ENCODE measurements at regions not wholly inside any gene's neighbourhood (a gene's known extent, or its start where the extent isn't known, plus 50 kb on each side); places are given as distances from the start of the nearest gene placed in this dataset.

GRCh38 chr3:55218577-55218976, 268.5 kb downstream of the WNT5A start:
- DNase-seq, result no peak

- DNase-seq, result no peak
Observed at GRCh38 chr3:55207744-55208143, 279.4 kb downstream of the WNT5A start.

- DNase-seq, result no peak
Observed at GRCh38 chr3:55205990-55206389, 278.1 kb upstream of the LRTM1 start.

GRCh38 chr3:55204417-55204816, 276.6 kb upstream of the LRTM1 start:
- no peak for DNase-seq

GRCh38 chr3:55203546-55203945, 275.7 kb upstream of the LRTM1 start:
- no peak for DNase-seq

- DNase-seq, result no peak
Observed at GRCh38 chr3:55203006-55203405, 275.1 kb upstream of the LRTM1 start.

GRCh38 chr3:55202326-55202725, 274.5 kb upstream of the LRTM1 start:
- no peak for DNase-seq

GRCh38 chr3:55201779-55202178, 273.9 kb upstream of the LRTM1 start:
- DNase-seq, result no peak

GRCh38 chr3:55200906-55201305, 273.0 kb upstream of the LRTM1 start:
- DNase-seq, result no peak

- no peak for DNase-seq
Observed at GRCh38 chr3:55198554-55198953, 270.7 kb upstream of the LRTM1 start.

- DNase-seq, result no peak
Observed at GRCh38 chr3:55197021-55197420, 269.2 kb upstream of the LRTM1 start.

GRCh38 chr3:55196495-55196894, 268.6 kb upstream of the LRTM1 start:
- DNase-seq, result no peak

GRCh38 chr3:55194376-55194775, 266.5 kb upstream of the LRTM1 start:
- no peak for DNase-seq

- no peak for DNase-seq
Observed at GRCh38 chr3:55191911-55192775, 264.3 kb upstream of the LRTM1 start.

GRCh38 chr3:55190331-55190730, 262.5 kb upstream of the LRTM1 start:
- DNase-seq, result no peak

- peak; percentile 20 for DNase-seq
Observed at GRCh38 chr3:55189359-55189801, 261.5 kb upstream of the LRTM1 start.

GRCh38 chr3:55185380-55185779, 257.5 kb upstream of the LRTM1 start:
- DNase-seq, result no peak

GRCh38 chr3:55183201-55183600, 255.3 kb upstream of the LRTM1 start:
- no peak for DNase-seq

- peak; percentile 14 for DNase-seq
Observed at GRCh38 chr3:55180936-55181535, 253.2 kb upstream of the LRTM1 start.

GRCh38 chr3:55180161-55180560, 252.3 kb upstream of the LRTM1 start:
- no peak for DNase-seq

- no peak for DNase-seq
Observed at GRCh38 chr3:55178336-55178735, 250.5 kb upstream of the LRTM1 start.

GRCh38 chr3:55177749-55178148, 249.9 kb upstream of the LRTM1 start:
- no peak for DNase-seq

GRCh38 chr3:55175423-55175822, 247.6 kb upstream of the LRTM1 start:
- no peak for DNase-seq

- no peak for DNase-seq
Observed at GRCh38 chr3:55174747-55175146, 246.9 kb upstream of the LRTM1 start.

GRCh38 chr3:55173504-55173903, 245.6 kb upstream of the LRTM1 start:
- no peak for DNase-seq

Measured in 8988T (cell line).